Upper lobe of left lung (tissue), 4 donors: ENCODE measurements at regions not wholly inside any gene's neighbourhood (a gene's known extent, or its start where the extent isn't known, plus 50 kb on each side); places are given as distances from the start of the nearest gene placed in this dataset.

ENCODE experiments used
- EP300 ChIP-seq, 4 donors: sonication (generic); formaldehyde crosslinking; IDR thresholded peaks; one replicate each; pipeline ENCODE4 v1.5.1; 2017; ENCODE audit warnings: antibody characterized with exemption in 4 of 4, control low read depth in 2 of 4
- POLR2A ChIP-seq, 4 donors: fragments of 450-650 bp; IDR thresholded peaks; one replicate each; pipeline ENCODE4 v1.5.1; 2016 to 2017; ENCODE audit warnings: antibody characterized with exemption in 4 of 4, mild to moderate bottlenecking in 2 of 4
- POLR2AphosphoS5 ChIP-seq, 2 donors: sonication (generic); formaldehyde crosslinking; IDR thresholded peaks; one replicate each; pipeline ENCODE4 v1.5.1; 2017; ENCODE audit warnings: antibody characterized with exemption in 2 of 2
- TF ChIP-seq, protein P1 (sequence below), 6 experiments: fragments of 450-650 bp in 4 of 6; fragments of 200-600 bp in 2 of 6; sonication (generic) in 2 of 6; IDR thresholded peaks; one replicate each; pipeline ENCODE4 v1.5.1; 2016 to 2019; ENCODE audit warnings: antibody characterized with exemption in 6 of 6

- TF ChIP-seq, protein P1, sequence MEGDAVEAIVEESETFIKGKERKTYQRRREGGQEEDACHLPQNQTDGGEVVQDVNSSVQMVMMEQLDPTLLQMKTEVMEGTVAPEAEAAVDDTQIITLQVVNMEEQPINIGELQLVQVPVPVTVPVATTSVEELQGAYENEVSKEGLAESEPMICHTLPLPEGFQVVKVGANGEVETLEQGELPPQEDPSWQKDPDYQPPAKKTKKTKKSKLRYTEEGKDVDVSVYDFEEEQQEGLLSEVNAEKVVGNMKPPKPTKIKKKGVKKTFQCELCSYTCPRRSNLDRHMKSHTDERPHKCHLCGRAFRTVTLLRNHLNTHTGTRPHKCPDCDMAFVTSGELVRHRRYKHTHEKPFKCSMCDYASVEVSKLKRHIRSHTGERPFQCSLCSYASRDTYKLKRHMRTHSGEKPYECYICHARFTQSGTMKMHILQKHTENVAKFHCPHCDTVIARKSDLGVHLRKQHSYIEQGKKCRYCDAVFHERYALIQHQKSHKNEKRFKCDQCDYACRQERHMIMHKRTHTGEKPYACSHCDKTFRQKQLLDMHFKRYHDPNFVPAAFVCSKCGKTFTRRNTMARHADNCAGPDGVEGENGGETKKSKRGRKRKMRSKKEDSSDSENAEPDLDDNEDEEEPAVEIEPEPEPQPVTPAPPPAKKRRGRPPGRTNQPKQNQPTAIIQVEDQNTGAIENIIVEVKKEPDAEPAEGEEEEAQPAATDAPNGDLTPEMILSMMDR (IDR thresholded peaks at IDR 0.05), result no peak
- TF ChIP-seq POLR2A (IDR thresholded peaks at IDR 0.05) (no peak), POLR2AphosphoS5 (IDR thresholded peaks at IDR 0.05) (no peak), EP300 (IDR thresholded peaks at IDR 0.05) (no peak)
Observed at GRCh38 chr6:138032571-138032970, 74.6 kb downstream of the PERP start.
